GM23338 (cell line): ENCODE measurements at regions not wholly inside any gene's neighbourhood (a gene's known extent, or its start where the extent isn't known, plus 50 kb on each side); places are given as distances from the start of the nearest gene placed in this dataset.

ENCODE experiments used
- ATAC-seq: fragments of 200-7000 bp; cut with Tn5 transposase; 3 replicates; pipeline ENCODE4 v1.9.1; 2020
- DNase-seq: peaks from one replicate; pipeline ENCODE4 v3.0.0-alpha.2; 2015; ENCODE audit warnings: low spot score
- H2AFZ ChIP-seq: fragments of 200-600 bp; sonication (generic); 2 replicates; pipeline ENCODE4 v1.8.0; 2016; ENCODE audit warnings: antibody characterized with exemption, mild to moderate bottlenecking, moderate library complexity
- H3F3A ChIP-seq: fragments of 200-600 bp; sonication (generic); replicated peaks from 2 replicates; pipeline ENCODE4 v1.8.0; 2017; ENCODE audit warnings: antibody characterized with exemption, mixed run types, low read depth
- H3K27ac ChIP-seq: fragments of 200-600 bp; sonication (generic); 2 replicates; pipeline ENCODE4 v1.6.1; 2016; ENCODE audit warnings: low read depth
- H3K27me3 ChIP-seq: fragments of 200-600 bp; sonication (generic); 2 replicates; pipeline ENCODE4 v1.8.0; 2016; ENCODE audit warnings: mild to moderate bottlenecking, mixed run types, moderate library complexity; ENCODE audit not compliant: insufficient read depth
- H3K36me3 ChIP-seq: fragments of 200-600 bp; sonication (generic); 2 replicates; pipeline ENCODE4 v1.8.0; 2016; ENCODE audit warnings: mild to moderate bottlenecking; ENCODE audit not compliant: insufficient read depth
- H3K4me1 ChIP-seq: fragments of 200-600 bp; sonication (generic); 2 replicates; pipeline ENCODE4 v1.8.0; 2016; ENCODE audit warnings: mild to moderate bottlenecking, moderate library complexity; ENCODE audit not compliant: insufficient read depth
- H3K4me2 ChIP-seq: fragments of 200-600 bp; sonication (generic); 2 replicates; pipeline ENCODE4 v1.7.1; 2017; ENCODE audit warnings: mixed run types
- H3K4me3 ChIP-seq: fragments of 200-600 bp; sonication (generic); 2 replicates; pipeline ENCODE4 v1.6.1; 2016; ENCODE audit warnings: mixed run types
- H3K79me2 ChIP-seq: fragments of 200-600 bp; sonication (generic); replicated peaks from 2 replicates; pipeline ENCODE4 v1.8.0; 2017; ENCODE audit warnings: mild to moderate bottlenecking; ENCODE audit not compliant: insufficient read depth
- H3K9me2 ChIP-seq: fragments of 200-600 bp; sonication (generic); 2 replicates; pipeline ENCODE4 v1.8.0; 2017; ENCODE audit not compliant: insufficient read depth
- H4K20me1 ChIP-seq: fragments of 200-600 bp; sonication (generic); replicated peaks from 2 replicates; pipeline ENCODE4 v1.8.0; 2017; ENCODE audit warnings: mild to moderate bottlenecking; ENCODE audit not compliant: insufficient read depth
- H3K27ac Mint-ChIP-seq: 2 replicates; pipeline ENCODE4 v1.8.0; 2020; ENCODE audit warnings: inconsistent platforms, mild to moderate bottlenecking, moderate library complexity, mixed read lengths
- H3K27me3 Mint-ChIP-seq: 3 replicates; pipeline ENCODE4 v1.8.0; 2022; ENCODE audit warnings: low read depth, mild to moderate bottlenecking, moderate library complexity, mixed read lengths, inconsistent platforms; ENCODE audit not compliant: insufficient read depth, poor library complexity
- H3K36me3 Mint-ChIP-seq: 3 replicates; pipeline ENCODE4 v1.8.0; 2021; ENCODE audit warnings: low read depth, mild to moderate bottlenecking, inconsistent platforms, moderate library complexity, mixed read lengths
- H3K4me1 Mint-ChIP-seq: 3 replicates; pipeline ENCODE4 v1.8.0; 2020; ENCODE audit warnings: mild to moderate bottlenecking, inconsistent platforms, mixed read lengths
- H3K4me3 Mint-ChIP-seq: 3 replicates; pipeline ENCODE4 v1.8.0; 2021; ENCODE audit warnings: moderate library complexity, mild to moderate bottlenecking, inconsistent platforms, mixed read lengths
- H3K9me3 Mint-ChIP-seq: 3 replicates; pipeline ENCODE4 v1.8.0; 2020; ENCODE audit warnings: moderate library complexity, mild to moderate bottlenecking, inconsistent platforms, mixed read lengths
- ETS1 ChIP-seq: IDR thresholded peaks from 2 replicates; pipeline ENCODE4 v1.6.1; 2016; ENCODE audit warnings: antibody characterized with exemption
- EZH2 ChIP-seq: fragments of 200-600 bp; sonication (generic); IDR thresholded peaks from one replicate; pipeline ENCODE4 v1.8.0; 2017; ENCODE audit warnings: antibody characterized with exemption, mild to moderate bottlenecking, low read depth; ENCODE audit not compliant: unreplicated experiment
- EZH2phosphoT487 ChIP-seq: fragments of 200-600 bp; sonication (generic); IDR thresholded peaks from one replicate; pipeline ENCODE4 v1.8.1; 2018; ENCODE audit warnings: antibody characterized with exemption; ENCODE audit not compliant: unreplicated experiment
- JUNB ChIP-seq: IDR thresholded peaks from one replicate; pipeline ENCODE4 v1.6.1; 2016; ENCODE audit warnings: antibody characterized with exemption; ENCODE audit not compliant: unreplicated experiment
- NANOG ChIP-seq: IDR thresholded peaks from 2 replicates; pipeline ENCODE4 v1.6.1; 2016; ENCODE audit warnings: antibody characterized with exemption, borderline replicate concordance
- POLR2AphosphoS5 ChIP-seq: IDR thresholded peaks from 2 replicates; pipeline ENCODE4 v1.6.1; 2016; ENCODE audit warnings: antibody characterized with exemption, low read depth
- REST ChIP-seq: IDR thresholded peaks from one replicate; pipeline ENCODE4 v1.6.1; 2018; ENCODE audit warnings: antibody characterized with exemption; ENCODE audit not compliant: unreplicated experiment

- Mint-ChIP-seq H3K27ac (no peak overlapping the region), H3K27me3 (peaks cover 3% of the 10 kb centered on the region), H3K36me3 (peaks cover 10% of the 10 kb centered on the region), H3K4me3 (no peak overlapping the region), H3K9me3 (peaks cover 21% of the 10 kb centered on the region), H3K4me1 (no peaks in the 10 kb centered on the region; the same call in 2 of the 3 replicates)
- Histone ChIP-seq H3F3A (no peaks in the 10 kb centered on the region), H3K27me3 (no peaks in the 10 kb centered on the region), H3K9me2 (no peaks in the 10 kb centered on the region; the same call in 1 of the 2 replicates), H3K4me3 (no peak overlapping the region), H4K20me1 (no peaks in the 10 kb centered on the region), H3K4me2 (no peak overlapping the region), H3K27ac (no peak overlapping the region), H3K79me2 (no peaks in the 10 kb centered on the region), H3K36me3 (no peaks in the 10 kb centered on the region), H3K4me1 (no peaks in the 10 kb centered on the region), H2AFZ (no peak overlapping the region)
- DNase-seq (no peak), ATAC-seq (no peak)
- TF ChIP-seq NANOG (no peak), POLR2AphosphoS5 (no peak)
These were observed 882.1 kb downstream of the UQCRFS1 start for GRCh38 chr19:28330831-28331230.

GRCh38 chr19:28329429-28329828, 883.5 kb downstream of the UQCRFS1 start:
- Histone ChIP-seq H3K9me2 (no peaks in the 10 kb centered on the region; the same call in 1 of the 2 replicates), H3K4me2 (no peak overlapping the region), H3K27ac (no peak overlapping the region), H3K79me2 (no peaks in the 10 kb centered on the region), H3K36me3 (no peaks in the 10 kb centered on the region), H2AFZ (no peak overlapping the region), H3K27me3 (no peaks in the 10 kb centered on the region), H3F3A (no peaks in the 10 kb centered on the region), H3K4me1 (no peaks in the 10 kb centered on the region), H3K4me3 (no peak overlapping the region), H4K20me1 (no peaks in the 10 kb centered on the region)
- no peak for DNase-seq
- Mint-ChIP-seq H3K36me3 (peaks cover 10% of the 10 kb centered on the region), H3K4me3 (no peak overlapping the region), H3K4me1 (peaks cover 5% of the 10 kb centered on the region; the same call in 2 of the 3 replicates), H3K9me3 (peaks cover 21% of the 10 kb centered on the region), H3K27ac (no peak overlapping the region), H3K27me3 (peaks cover 3% of the 10 kb centered on the region)
- TF ChIP-seq EZH2 (no peak), JUNB (no peak), ETS1 (no peak), EZH2phosphoT487 (no peak)
- no peak for ATAC-seq

GRCh38 chr19:28327905-28328304, 885.0 kb downstream of the UQCRFS1 start:
- Mint-ChIP-seq H3K4me3 (no peak overlapping the region), H3K36me3 (peaks cover 10% of the 10 kb centered on the region), H3K9me3 (peaks cover 21% of the 10 kb centered on the region), H3K27ac (no peak overlapping the region), H3K27me3 (peaks cover 1% of the 10 kb centered on the region), H3K4me1 (peaks cover 10% of the 10 kb centered on the region; the same call in 2 of the 3 replicates)
- Histone ChIP-seq H3K27me3 (no peaks in the 10 kb centered on the region), H3K27ac (no peak overlapping the region), H3K4me3 (no peak overlapping the region), H4K20me1 (no peaks in the 10 kb centered on the region), H3K36me3 (no peaks in the 10 kb centered on the region), H3K9me2 (no peaks in the 10 kb centered on the region; the same call in 1 of the 2 replicates), H3K79me2 (no peaks in the 10 kb centered on the region), H3F3A (no peaks in the 10 kb centered on the region), H3K4me2 (no peak overlapping the region), H2AFZ (no peak overlapping the region), H3K4me1 (no peaks in the 10 kb centered on the region)
- DNase-seq (no peak), ATAC-seq (no peak)
- TF ChIP-seq EZH2 = no peak
- TF ChIP-seq ETS1 = no peak
- no peak for TF ChIP-seq REST
